ENCODE measurements at regions not wholly inside any gene's neighbourhood (a gene's known extent, or its start where the extent isn't known, plus 50 kb on each side); places are given as distances from the start of the nearest gene placed in this dataset.
"Not testable (repeated sequence)": the region's sequence is repeated elsewhere in the genome, so short reads cannot be mapped to it uniquely, and the experiment has no call there.

DNA sequence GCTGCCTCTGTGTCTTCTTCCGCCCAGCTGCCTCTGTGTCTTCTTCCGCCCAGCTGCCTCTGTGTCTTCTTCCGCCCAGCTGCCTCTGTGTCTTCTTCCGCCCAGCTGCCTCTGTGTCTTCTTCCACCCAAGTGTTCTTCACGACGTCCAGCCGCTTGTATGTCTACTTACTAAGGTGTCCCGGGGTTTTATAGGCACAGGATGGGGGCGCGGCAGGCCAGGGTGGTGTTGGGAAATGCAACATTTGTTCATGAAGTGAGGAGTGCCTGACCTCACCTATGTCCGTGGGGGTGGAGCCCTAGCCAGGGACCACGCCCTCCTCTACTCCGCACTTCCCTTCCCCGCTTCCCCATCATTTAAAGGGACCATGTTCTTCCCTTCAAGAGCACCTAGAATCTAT lies 364.5 kb upstream of the KLF6 start:
- TF ChIP-seq, protein P1, sequence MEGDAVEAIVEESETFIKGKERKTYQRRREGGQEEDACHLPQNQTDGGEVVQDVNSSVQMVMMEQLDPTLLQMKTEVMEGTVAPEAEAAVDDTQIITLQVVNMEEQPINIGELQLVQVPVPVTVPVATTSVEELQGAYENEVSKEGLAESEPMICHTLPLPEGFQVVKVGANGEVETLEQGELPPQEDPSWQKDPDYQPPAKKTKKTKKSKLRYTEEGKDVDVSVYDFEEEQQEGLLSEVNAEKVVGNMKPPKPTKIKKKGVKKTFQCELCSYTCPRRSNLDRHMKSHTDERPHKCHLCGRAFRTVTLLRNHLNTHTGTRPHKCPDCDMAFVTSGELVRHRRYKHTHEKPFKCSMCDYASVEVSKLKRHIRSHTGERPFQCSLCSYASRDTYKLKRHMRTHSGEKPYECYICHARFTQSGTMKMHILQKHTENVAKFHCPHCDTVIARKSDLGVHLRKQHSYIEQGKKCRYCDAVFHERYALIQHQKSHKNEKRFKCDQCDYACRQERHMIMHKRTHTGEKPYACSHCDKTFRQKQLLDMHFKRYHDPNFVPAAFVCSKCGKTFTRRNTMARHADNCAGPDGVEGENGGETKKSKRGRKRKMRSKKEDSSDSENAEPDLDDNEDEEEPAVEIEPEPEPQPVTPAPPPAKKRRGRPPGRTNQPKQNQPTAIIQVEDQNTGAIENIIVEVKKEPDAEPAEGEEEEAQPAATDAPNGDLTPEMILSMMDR (IDR thresholded peaks at IDR 0.05) = not testable (repeated sequence)
- TF ChIP-seq EP300 (IDR thresholded peaks at IDR 0.05) = not testable (repeated sequence)
